HG03159 (cell line): ENCODE measurements at regions not wholly inside any gene's neighbourhood (a gene's known extent, or its start where the extent isn't known, plus 50 kb on each side); places are given as distances from the start of the nearest gene placed in this dataset.

ENCODE experiments used
- ATAC-seq: cut with Tn5 transposase; IDR thresholded peaks from one replicate; pipeline ENCODE4 v1.9.1; 2021; ENCODE audit warnings: mild to moderate bottlenecking, moderate library complexity; ENCODE audit not compliant: unreplicated experiment

GRCh38 chr10:108469940-108470339 is 1305.4 kb upstream of the SORCS1 start:
- ATAC-seq: no peak

- no peak for ATAC-seq
Observed at GRCh38 chr10:108465871-108466641, 1301.5 kb upstream of the SORCS1 start.

GRCh38 chr10:108462005-108462404 is 1297.5 kb upstream of the SORCS1 start:
- ATAC-seq: no peak

GRCh38 chr10:108454793-108455192 is 1290.3 kb upstream of the SORCS1 start:
- no peak for ATAC-seq

- ATAC-seq: no peak
Observed at GRCh38 chr10:108454224-108454623, 1289.7 kb upstream of the SORCS1 start.

GRCh38 chr10:108453166-108453565 is 1288.7 kb upstream of the SORCS1 start:
- no peak for ATAC-seq

GRCh38 chr10:108452533-108452932 is 1288.0 kb upstream of the SORCS1 start:
- ATAC-seq: no peak

GRCh38 chr10:108450280-108450679 is 1285.8 kb upstream of the SORCS1 start:
- no peak for ATAC-seq

GRCh38 chr10:108445746-108446145 is 1281.2 kb upstream of the SORCS1 start:
- no peak for ATAC-seq

GRCh38 chr10:108443636-108444035 is 1279.1 kb upstream of the SORCS1 start:
- peak; percentile 85 for ATAC-seq

- no peak for ATAC-seq
Observed at GRCh38 chr10:108439397-108439796, 1274.9 kb upstream of the SORCS1 start.

- ATAC-seq: no peak
Observed at GRCh38 chr10:108436096-108436495, 1271.6 kb upstream of the SORCS1 start.

- ATAC-seq: peak; percentile 56
Observed at GRCh38 chr10:108434559-108435252, 1270.2 kb upstream of the SORCS1 start.

GRCh38 chr10:108427146-108427545 is 1262.6 kb upstream of the SORCS1 start:
- no peak for ATAC-seq

- no peak for ATAC-seq
Observed at GRCh38 chr10:108425283-108425964, 1260.9 kb upstream of the SORCS1 start.

GRCh38 chr10:108424656-108425055 is 1260.2 kb upstream of the SORCS1 start:
- no peak for ATAC-seq

GRCh38 chr10:108422286-108422685 is 1257.8 kb upstream of the SORCS1 start:
- no peak for ATAC-seq

- ATAC-seq: no peak
Observed at GRCh38 chr10:108421266-108421665, 1256.8 kb upstream of the SORCS1 start.

GRCh38 chr10:108413954-108414353 is 1249.4 kb upstream of the SORCS1 start:
- ATAC-seq: no peak

- ATAC-seq: no peak
Observed at GRCh38 chr10:108412323-108412722, 1247.8 kb upstream of the SORCS1 start.

- no peak for ATAC-seq
Observed at GRCh38 chr10:108411894-108412293, 1247.4 kb upstream of the SORCS1 start.

- ATAC-seq: no peak
Observed at GRCh38 chr10:108411206-108411605, 1246.7 kb upstream of the SORCS1 start.
